ENCODE measurements at regions not wholly inside any gene's neighbourhood (a gene's known extent, or its start where the extent isn't known, plus 50 kb on each side); places are given as distances from the start of the nearest gene placed in this dataset.

DNA sequence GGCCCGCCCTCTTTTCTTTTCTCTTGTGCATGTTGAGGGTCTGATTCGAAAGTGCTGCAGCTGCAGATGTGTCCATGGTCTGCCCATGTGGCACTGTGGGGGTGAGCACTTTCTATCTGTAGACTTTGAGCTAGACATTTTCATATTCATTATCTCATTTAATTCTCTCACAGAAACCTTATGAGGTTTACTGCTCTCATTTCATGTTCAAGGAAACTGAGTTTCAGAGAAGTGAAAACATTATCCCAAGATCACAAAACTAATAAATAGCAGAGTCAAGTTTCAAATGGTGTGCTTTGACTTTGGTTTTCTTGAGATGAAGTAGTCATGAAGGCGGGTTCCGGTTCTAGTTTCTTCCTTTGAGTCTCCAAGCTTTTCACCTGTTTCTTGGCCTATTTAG lies 536.5 kb upstream of the ZNF462 start:
- TF ChIP-seq, protein P1, sequence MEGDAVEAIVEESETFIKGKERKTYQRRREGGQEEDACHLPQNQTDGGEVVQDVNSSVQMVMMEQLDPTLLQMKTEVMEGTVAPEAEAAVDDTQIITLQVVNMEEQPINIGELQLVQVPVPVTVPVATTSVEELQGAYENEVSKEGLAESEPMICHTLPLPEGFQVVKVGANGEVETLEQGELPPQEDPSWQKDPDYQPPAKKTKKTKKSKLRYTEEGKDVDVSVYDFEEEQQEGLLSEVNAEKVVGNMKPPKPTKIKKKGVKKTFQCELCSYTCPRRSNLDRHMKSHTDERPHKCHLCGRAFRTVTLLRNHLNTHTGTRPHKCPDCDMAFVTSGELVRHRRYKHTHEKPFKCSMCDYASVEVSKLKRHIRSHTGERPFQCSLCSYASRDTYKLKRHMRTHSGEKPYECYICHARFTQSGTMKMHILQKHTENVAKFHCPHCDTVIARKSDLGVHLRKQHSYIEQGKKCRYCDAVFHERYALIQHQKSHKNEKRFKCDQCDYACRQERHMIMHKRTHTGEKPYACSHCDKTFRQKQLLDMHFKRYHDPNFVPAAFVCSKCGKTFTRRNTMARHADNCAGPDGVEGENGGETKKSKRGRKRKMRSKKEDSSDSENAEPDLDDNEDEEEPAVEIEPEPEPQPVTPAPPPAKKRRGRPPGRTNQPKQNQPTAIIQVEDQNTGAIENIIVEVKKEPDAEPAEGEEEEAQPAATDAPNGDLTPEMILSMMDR (IDR thresholded peaks at IDR 0.05), result no peak
- no peak for TF ChIP-seq POLR2A (IDR thresholded peaks at IDR 0.05)

Measured in lower leg skin (tissue), 3 donors.